Limb (tissue), 2 donors: ENCODE measurements at regions not wholly inside any gene's neighbourhood (a gene's known extent, or its start where the extent isn't known, plus 50 kb on each side); places are given as distances from the start of the nearest gene placed in this dataset.
A peak's percentile ranks its signal among the peaks of the same experiment; 100 is the strongest.

Experiments
- DNase-seq, 2 donors: peaks; one replicate each; pipeline ENCODE4 v3.0.0-alpha.2; 2016; ENCODE audit errors: extremely low spot score in 2 of 2

- no peak for DNase-seq
Observed at GRCh38 chr12:105699209-105699608, 368.7 kb downstream of the C12orf75 start.

- no peak for DNase-seq
Observed at GRCh38 chr12:105704787-105705186, 374.3 kb downstream of the C12orf75 start.

- DNase-seq, result no peak
Observed at GRCh38 chr12:105705235-105705634, 374.7 kb downstream of the C12orf75 start.

GRCh38 chr12:105705765-105706164 lies 375.3 kb downstream of the C12orf75 start:
- peak; percentile 69 to 70 for DNase-seq

GRCh38 chr12:105706321-105706972 lies 376.0 kb downstream of the C12orf75 start:
- DNase-seq, result peak in 1 of 2 donors; percentile 43

- DNase-seq, result no peak
Observed at GRCh38 chr12:105706973-105707334, 376.5 kb downstream of the C12orf75 start.

- DNase-seq, result no peak
Observed at GRCh38 chr12:105713606-105714305, 383.3 kb downstream of the C12orf75 start.

- DNase-seq, result no peak
Observed at GRCh38 chr12:105716621-105717020, 386.1 kb downstream of the C12orf75 start.

- DNase-seq, result no peak
Observed at GRCh38 chr12:105721051-105721825, 390.7 kb downstream of the C12orf75 start.

- no peak for DNase-seq
Observed at GRCh38 chr12:105721891-105722290, 391.4 kb downstream of the C12orf75 start.

- no peak for DNase-seq
Observed at GRCh38 chr12:105723066-105723465, 392.6 kb downstream of the C12orf75 start.

GRCh38 chr12:105723494-105723893 lies 393.0 kb downstream of the C12orf75 start:
- no peak for DNase-seq

GRCh38 chr12:105724641-105725040 lies 394.1 kb downstream of the C12orf75 start:
- no peak for DNase-seq

- no peak for DNase-seq
Observed at GRCh38 chr12:105725054-105725453, 394.6 kb downstream of the C12orf75 start.

GRCh38 chr12:105729181-105729771 lies 398.8 kb downstream of the C12orf75 start:
- no peak for DNase-seq

GRCh38 chr12:105729926-105730325 lies 399.4 kb downstream of the C12orf75 start:
- DNase-seq, result no peak

- DNase-seq, result no peak
Observed at GRCh38 chr12:105733579-105733978, 403.1 kb downstream of the C12orf75 start.

- DNase-seq, result no peak
Observed at GRCh38 chr12:105736498-105736897, 402.3 kb downstream of the NUAK1 start.

GRCh38 chr12:105738051-105738450 lies 400.7 kb downstream of the NUAK1 start:
- no peak for DNase-seq

- DNase-seq, result no peak
Observed at GRCh38 chr12:105740369-105740768, 398.4 kb downstream of the NUAK1 start.

GRCh38 chr12:105740970-105741725 lies 397.6 kb downstream of the NUAK1 start:
- DNase-seq, result peak; percentile 63 to 67
